ENCODE measurements at regions not wholly inside any gene's neighbourhood (a gene's known extent, or its start where the extent isn't known, plus 50 kb on each side); places are given as distances from the start of the nearest gene placed in this dataset.
A peak's percentile ranks its signal among the peaks of the same experiment; 100 is the strongest.

DNA sequence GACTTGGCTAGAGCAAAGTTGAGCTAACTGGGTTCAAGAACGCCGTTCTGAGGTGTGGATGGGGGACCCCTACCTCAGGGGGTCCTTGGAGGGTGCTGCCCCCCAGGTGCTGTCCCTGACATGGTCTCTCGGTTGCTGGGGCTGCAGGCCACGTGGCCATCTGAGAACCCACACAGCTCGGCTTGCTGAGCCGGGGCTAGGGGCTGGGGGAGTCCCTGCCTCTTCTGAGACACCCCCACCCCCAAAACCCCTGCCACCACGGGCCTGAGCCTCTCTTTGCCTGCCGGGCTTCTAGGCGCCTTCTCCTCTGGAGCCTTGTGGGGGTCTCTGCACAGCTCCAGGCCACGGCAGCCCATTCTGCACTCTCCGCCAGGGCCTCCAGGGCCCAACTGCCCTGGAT lies 52.0 kb upstream of the LAMA1 start:
- Histone ChIP-seq H3K4me1 (no peaks in the 10 kb centered on the region), H3K4me3 (no peak overlapping the region), H3K27me3 (no peaks in the 10 kb centered on the region), H3K9me3 (no peaks in the 10 kb centered on the region), H3K36me3 (no peaks in the 10 kb centered on the region), H3K27ac (no peak overlapping the region)
- TF ChIP-seq, protein P1, sequence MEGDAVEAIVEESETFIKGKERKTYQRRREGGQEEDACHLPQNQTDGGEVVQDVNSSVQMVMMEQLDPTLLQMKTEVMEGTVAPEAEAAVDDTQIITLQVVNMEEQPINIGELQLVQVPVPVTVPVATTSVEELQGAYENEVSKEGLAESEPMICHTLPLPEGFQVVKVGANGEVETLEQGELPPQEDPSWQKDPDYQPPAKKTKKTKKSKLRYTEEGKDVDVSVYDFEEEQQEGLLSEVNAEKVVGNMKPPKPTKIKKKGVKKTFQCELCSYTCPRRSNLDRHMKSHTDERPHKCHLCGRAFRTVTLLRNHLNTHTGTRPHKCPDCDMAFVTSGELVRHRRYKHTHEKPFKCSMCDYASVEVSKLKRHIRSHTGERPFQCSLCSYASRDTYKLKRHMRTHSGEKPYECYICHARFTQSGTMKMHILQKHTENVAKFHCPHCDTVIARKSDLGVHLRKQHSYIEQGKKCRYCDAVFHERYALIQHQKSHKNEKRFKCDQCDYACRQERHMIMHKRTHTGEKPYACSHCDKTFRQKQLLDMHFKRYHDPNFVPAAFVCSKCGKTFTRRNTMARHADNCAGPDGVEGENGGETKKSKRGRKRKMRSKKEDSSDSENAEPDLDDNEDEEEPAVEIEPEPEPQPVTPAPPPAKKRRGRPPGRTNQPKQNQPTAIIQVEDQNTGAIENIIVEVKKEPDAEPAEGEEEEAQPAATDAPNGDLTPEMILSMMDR (IDR thresholded peaks at IDR 0.05) = no peak
- peak; percentile 30 for DNase-seq (ENCODE audit: low spot score)

DNA sequence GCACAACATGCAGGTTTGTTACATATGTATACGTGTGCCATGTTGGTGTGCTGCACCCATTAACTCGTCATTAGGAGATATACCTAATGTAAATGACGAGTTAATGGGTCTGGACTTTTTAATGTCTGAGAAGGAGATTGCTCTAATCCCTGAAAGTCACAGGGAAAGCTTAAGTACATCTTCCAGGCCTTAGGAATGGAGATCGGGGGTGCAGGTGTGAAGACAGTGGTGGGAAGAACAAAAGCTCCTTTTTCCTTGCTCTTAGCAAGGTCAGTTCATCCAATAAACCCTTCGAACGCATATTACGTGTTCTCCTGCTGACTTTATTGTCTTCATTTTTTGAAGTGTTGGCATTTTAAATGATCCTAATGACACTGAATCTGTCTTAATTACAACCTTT lies 50.8 kb upstream of the LAMA1 start:
- no peak for DNase-seq (ENCODE audit: low spot score)
- TF ChIP-seq, protein P1 (IDR thresholded peaks at IDR 0.05) = no peak
- no peaks in the 10 kb centered on the region for H3K27me3 ChIP-seq
- no peak overlapping the region for H3K4me3 ChIP-seq
- H3K36me3 ChIP-seq = no peaks in the 10 kb centered on the region
- no peaks in the 10 kb centered on the region for H3K4me1 ChIP-seq
- H3K9me3 ChIP-seq = no peaks in the 10 kb centered on the region
- H3K27ac ChIP-seq = no peak overlapping the region

Measured in right atrium auricular region (tissue), 2 donors.